Liver (tissue), 8 donors: ENCODE measurements at regions not wholly inside any gene's neighbourhood (a gene's known extent, or its start where the extent isn't known, plus 50 kb on each side); places are given as distances from the start of the nearest gene placed in this dataset.

Experiments used
- DNase-seq: peaks from one replicate; pipeline ENCODE4 v3.0.0-alpha.2; 2017; ENCODE audit warnings: low spot score
- H3K27ac ChIP-seq, 2 donors: one replicate each; pipeline ENCODE4 v1.7.0; 2013; ENCODE audit warnings: inconsistent platforms in 2 of 2, low read length in 2 of 2, control low read depth in 1 of 2, low read depth in 1 of 2, mild to moderate bottlenecking in 1 of 2
- H3K27me3 ChIP-seq, 4 donors: one replicate each; pipeline versions ENCODE4 v1.6.1 to v1.7.0; 2013; ENCODE audit warnings: low read length in 3 of 4, inconsistent platforms in 1 of 4, mild to moderate bottlenecking in 1 of 4, moderate library complexity in 1 of 4; ENCODE audit not compliant: control insufficient read depth in 4 of 4, insufficient read depth in 4 of 4
- H3K36me3 ChIP-seq, 4 donors: one replicate each; pipeline versions ENCODE4 v1.6.1 to v1.7.0; 2013; ENCODE audit warnings: low read length in 3 of 4, mild to moderate bottlenecking in 3 of 4, low read depth in 1 of 4, moderate library complexity in 1 of 4; ENCODE audit not compliant: control insufficient read depth in 4 of 4, insufficient read depth in 3 of 4
- H3K4me1 ChIP-seq, 4 donors: one replicate each; pipeline versions ENCODE4 v1.6.1 to v1.7.0; 2013; ENCODE audit warnings: low read length in 3 of 4, mild to moderate bottlenecking in 3 of 4, moderate library complexity in 1 of 4; ENCODE audit not compliant: control insufficient read depth in 4 of 4, insufficient read depth in 4 of 4
- H3K4me3 ChIP-seq, 3 donors: one replicate each; pipeline versions ENCODE4 v1.6.1 to v1.7.0; 2013; ENCODE audit warnings: low read length in 3 of 3, control low read depth in 1 of 3, low read depth in 1 of 3, mild to moderate bottlenecking in 1 of 3
- H3K9ac ChIP-seq, 2 donors: one replicate each; pipeline ENCODE4 v1.7.0; 2013; ENCODE audit warnings: low read length in 2 of 2, mild to moderate bottlenecking in 2 of 2, moderate library complexity in 2 of 2, control low read depth in 1 of 2, low read depth in 1 of 2
- H3K9me3 ChIP-seq, 4 donors: one replicate each; pipeline versions ENCODE4 v1.6.1 to v1.7.0; 2013; ENCODE audit warnings: low read length in 3 of 4; ENCODE audit not compliant: control insufficient read depth in 4 of 4
- ATF3 ChIP-seq: IDR thresholded peaks from 2 replicates; pipeline ENCODE4 v1.6.1; 2016; ENCODE audit warnings: antibody characterized with exemption
- CTCF ChIP-seq: fragments of 150-350 bp; IDR thresholded peaks from 2 replicates; pipeline ENCODE4 v1.5.1; 2017; ENCODE audit warnings: improper control_type of control experiment, low read depth, low read length; ENCODE audit not compliant: missing input control
- EGR1 ChIP-seq, 2 donors: IDR thresholded peaks; 2 replicates each; pipeline ENCODE4 v1.6.1; 2016 to 2018; ENCODE audit warnings: antibody characterized with exemption in 2 of 2, low read depth in 2 of 2
- FOXA1 ChIP-seq: IDR thresholded peaks from 2 replicates; pipeline ENCODE4 v1.6.1; 2016; ENCODE audit warnings: antibody characterized with exemption
- FOXA2 ChIP-seq: IDR thresholded peaks from 2 replicates; pipeline ENCODE4 v1.6.1; 2016; ENCODE audit warnings: antibody characterized with exemption
- GABPA ChIP-seq, 2 donors: IDR thresholded peaks in 1 of 2; conservative IDR thresholded peaks in 1 of 2; 2 replicates each; pipeline ENCODE4 v1.6.1; 2016; ENCODE audit warnings: antibody characterized with exemption in 2 of 2, mild to moderate bottlenecking in 1 of 2, moderate library complexity in 1 of 2
- HNF4A ChIP-seq, 2 donors: conservative IDR thresholded peaks; 2 replicates each; pipeline ENCODE4 v1.6.1; 2016; ENCODE audit warnings: antibody characterized with exemption in 2 of 2, mild to moderate bottlenecking in 2 of 2
- HNF4G ChIP-seq: IDR thresholded peaks from 2 replicates; pipeline ENCODE4 v1.6.1; 2016; ENCODE audit warnings: antibody characterized with exemption
- JUND ChIP-seq, 2 donors: IDR thresholded peaks; 2 replicates each; pipeline ENCODE4 v1.6.1; 2016; ENCODE audit warnings: antibody characterized with exemption in 2 of 2
- MAX ChIP-seq: IDR thresholded peaks from 2 replicates; pipeline ENCODE4 v1.6.1; 2016; ENCODE audit warnings: antibody characterized with exemption
- NR2F2 ChIP-seq: IDR thresholded peaks from 2 replicates; pipeline ENCODE4 v1.6.1; 2016; ENCODE audit warnings: antibody characterized with exemption
- RAD21 ChIP-seq, 2 donors: IDR thresholded peaks; 2 replicates each; pipeline ENCODE4 v1.6.1; 2016; ENCODE audit warnings: antibody characterized with exemption in 2 of 2, mild to moderate bottlenecking in 2 of 2
- RXRA ChIP-seq, 2 donors: IDR thresholded peaks; 2 replicates each; pipeline ENCODE4 v1.6.1; 2017 to 2018; ENCODE audit warnings: antibody characterized with exemption in 2 of 2, mild to moderate bottlenecking in 1 of 2
- SP1 ChIP-seq: IDR thresholded peaks from 2 replicates; pipeline ENCODE4 v1.6.1; 2018; ENCODE audit warnings: antibody characterized with exemption, mild to moderate bottlenecking
- TAF1 ChIP-seq: conservative IDR thresholded peaks from 2 replicates; pipeline ENCODE4 v1.6.1; 2016; ENCODE audit warnings: antibody characterized with exemption, mild to moderate bottlenecking
- YY1 ChIP-seq: IDR thresholded peaks from 2 replicates; pipeline ENCODE4 v1.6.1; 2016; ENCODE audit warnings: antibody characterized with exemption, mild to moderate bottlenecking
- WGBS: extraction: QIAGEN DNeasy Blood & Tissue Kit; methylation state at CpG from one replicate; pipeline ENCODE4 v1.1.7; 2013; 5-methylcytosine and 5-hydroxymethylcytosine counted together
- TF ChIP-seq, protein P1 (sequence below): IDR thresholded peaks from 2 replicates; pipeline ENCODE4 v1.6.1; 2016; ENCODE audit warnings: antibody characterized with exemption
- TF ChIP-seq, protein P2 (sequence below): IDR thresholded peaks from 2 replicates; pipeline ENCODE4 v1.6.1; 2016; ENCODE audit warnings: antibody characterized with exemption, mild to moderate bottlenecking
- donor health status: healthy.
- donor health status: healthy.
- donor health status: healthy.
- donor health status: healthy.
- donor health status: healthy.

GRCh38 chr17:79323566-79323965 is 248.9 kb downstream of the ENGASE start:
- H3K36me3 ChIP-seq: no peaks in the 10 kb centered on the region
- peaks cover 0 to 4% (median under 1%) of the 10 kb centered on the region in 4 donors for H3K27me3 ChIP-seq
- H3K4me1 ChIP-seq: no peaks in the 10 kb centered on the region
- no peak overlapping the region for H3K4me3 ChIP-seq
- 72% methylated on average over 10 of the region's 10 CpGs for WGBS
- no peaks in the 10 kb centered on the region for H3K9me3 ChIP-seq
- H3K9ac ChIP-seq: no peak overlapping the region
- TF ChIP-seq FOXA1: no peak
- no peak for TF ChIP-seq HNF4A (conservative IDR thresholded peaks at IDR 0.05)
- no peak for TF ChIP-seq FOXA2
- no peak for TF ChIP-seq TAF1
- no peak for TF ChIP-seq RAD21 (IDR thresholded peaks at IDR 0.05)
- TF ChIP-seq NR2F2: no peak
- TF ChIP-seq ATF3: no peak
- no peak for TF ChIP-seq JUND (IDR thresholded peaks at IDR 0.05)
- TF ChIP-seq RXRA (IDR thresholded peaks at IDR 0.05): no peak
- TF ChIP-seq, protein P1, sequence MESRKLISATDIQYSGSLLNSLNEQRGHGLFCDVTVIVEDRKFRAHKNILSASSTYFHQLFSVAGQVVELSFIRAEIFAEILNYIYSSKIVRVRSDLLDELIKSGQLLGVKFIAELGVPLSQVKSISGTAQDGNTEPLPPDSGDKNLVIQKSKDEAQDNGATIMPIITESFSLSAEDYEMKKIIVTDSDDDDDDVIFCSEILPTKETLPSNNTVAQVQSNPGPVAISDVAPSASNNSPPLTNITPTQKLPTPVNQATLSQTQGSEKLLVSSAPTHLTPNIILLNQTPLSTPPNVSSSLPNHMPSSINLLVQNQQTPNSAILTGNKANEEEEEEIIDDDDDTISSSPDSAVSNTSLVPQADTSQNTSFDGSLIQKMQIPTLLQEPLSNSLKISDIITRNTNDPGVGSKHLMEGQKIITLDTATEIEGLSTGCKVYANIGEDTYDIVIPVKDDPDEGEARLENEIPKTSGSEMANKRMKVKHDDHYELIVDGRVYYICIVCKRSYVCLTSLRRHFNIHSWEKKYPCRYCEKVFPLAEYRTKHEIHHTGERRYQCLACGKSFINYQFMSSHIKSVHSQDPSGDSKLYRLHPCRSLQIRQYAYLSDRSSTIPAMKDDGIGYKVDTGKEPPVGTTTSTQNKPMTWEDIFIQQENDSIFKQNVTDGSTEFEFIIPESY: no peak
- TF ChIP-seq SP1: no peak
- no peak for TF ChIP-seq YY1
- TF ChIP-seq GABPA (IDR thresholded peaks at IDR 0.05 in 1 of 2, conservative IDR thresholded peaks at IDR 0.05 in 1 of 2): no peak
- no peak for TF ChIP-seq EGR1 (IDR thresholded peaks at IDR 0.05; ENCODE audit: low read depth in 2 of 2)
- TF ChIP-seq HNF4G: no peak
- no peak for TF ChIP-seq MAX
- TF ChIP-seq, protein P2, sequence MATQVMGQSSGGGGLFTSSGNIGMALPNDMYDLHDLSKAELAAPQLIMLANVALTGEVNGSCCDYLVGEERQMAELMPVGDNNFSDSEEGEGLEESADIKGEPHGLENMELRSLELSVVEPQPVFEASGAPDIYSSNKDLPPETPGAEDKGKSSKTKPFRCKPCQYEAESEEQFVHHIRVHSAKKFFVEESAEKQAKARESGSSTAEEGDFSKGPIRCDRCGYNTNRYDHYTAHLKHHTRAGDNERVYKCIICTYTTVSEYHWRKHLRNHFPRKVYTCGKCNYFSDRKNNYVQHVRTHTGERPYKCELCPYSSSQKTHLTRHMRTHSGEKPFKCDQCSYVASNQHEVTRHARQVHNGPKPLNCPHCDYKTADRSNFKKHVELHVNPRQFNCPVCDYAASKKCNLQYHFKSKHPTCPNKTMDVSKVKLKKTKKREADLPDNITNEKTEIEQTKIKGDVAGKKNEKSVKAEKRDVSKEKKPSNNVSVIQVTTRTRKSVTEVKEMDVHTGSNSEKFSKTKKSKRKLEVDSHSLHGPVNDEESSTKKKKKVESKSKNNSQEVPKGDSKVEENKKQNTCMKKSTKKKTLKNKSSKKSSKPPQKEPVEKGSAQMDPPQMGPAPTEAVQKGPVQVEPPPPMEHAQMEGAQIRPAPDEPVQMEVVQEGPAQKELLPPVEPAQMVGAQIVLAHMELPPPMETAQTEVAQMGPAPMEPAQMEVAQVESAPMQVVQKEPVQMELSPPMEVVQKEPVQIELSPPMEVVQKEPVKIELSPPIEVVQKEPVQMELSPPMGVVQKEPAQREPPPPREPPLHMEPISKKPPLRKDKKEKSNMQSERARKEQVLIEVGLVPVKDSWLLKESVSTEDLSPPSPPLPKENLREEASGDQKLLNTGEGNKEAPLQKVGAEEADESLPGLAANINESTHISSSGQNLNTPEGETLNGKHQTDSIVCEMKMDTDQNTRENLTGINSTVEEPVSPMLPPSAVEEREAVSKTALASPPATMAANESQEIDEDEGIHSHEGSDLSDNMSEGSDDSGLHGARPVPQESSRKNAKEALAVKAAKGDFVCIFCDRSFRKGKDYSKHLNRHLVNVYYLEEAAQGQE: no peak
- no peak for TF ChIP-seq CTCF
- H3K27ac ChIP-seq: no peak overlapping the region
- no peak for DNase-seq
